HepG2 (cell line): ENCODE measurements at regions not wholly inside any gene's neighbourhood (a gene's known extent, or its start where the extent isn't known, plus 50 kb on each side); places are given as distances from the start of the nearest gene placed in this dataset.

ENCODE experiments used
- ATAC-seq: fragments of 200-7000 bp; cut with Tn5 transposase; 3 replicates; pipeline ENCODE4 v1.9.1; 2020; ENCODE audit warnings: mild to moderate bottlenecking, moderate library complexity
- BruUV-seq: library from RNA; stranded (reverse); fragments of 400-500 nt; replicated peaks from 2 replicates; lab custom pipeline; 2021; lab: Mats Ljungman, UMichigan
- CTCF ChIA-PET: fragments of 300-600 bp; formaldehyde crosslinking; extraction: SDS; loops from one replicate; lab custom pipeline; 2021; ENCODE audit warnings: low total read pairs, inconsistent platforms, low intra/inter-chr PET ratio; lab: Yijun Ruan, JAX
- POLR2A ChIA-PET: fragments of 350-600 bp; sonication (Branson Sonifier 250); formaldehyde crosslinking; loops from one replicate; lab custom pipeline; 2020; ENCODE audit warnings: antibody characterized with exemption, inconsistent platforms; lab: Yijun Ruan, JAX
- DNase-seq: peaks from one replicate; pipeline ENCODE4 v3.0.0-alpha.2; 2015; ENCODE audit warnings: low spot score
- FAIRE-seq: peaks from 3 replicates; lab custom pipeline; 2011; peaks lifted over from hg19 to GRCh38; lab: Jason Lieb, UNC
- H2AFZ ChIP-seq: one replicate; pipeline ENCODE4 v1.6.1; 2011; ENCODE audit warnings: low read length, inconsistent platforms
- H3K27ac ChIP-seq: fragments of 300-600 bp; 3 replicates; pipeline ENCODE4 v1.8.0; 2011; ENCODE audit warnings: mixed run types, mild to moderate bottlenecking, mixed read lengths, low read length, inconsistent platforms; ENCODE audit not compliant: insufficient read depth; ENCODE audit errors: extremely low read length
- H3K27me3 ChIP-seq, 2 experiments: fragments of 200-600 bp in 1 of 2; 2 replicates in 1 of 2; 3 replicates in 1 of 2; pipeline versions ENCODE4 v1.6.0 to v1.8.0; 2011; ENCODE audit warnings: low read length in 2 of 2, mild to moderate bottlenecking in 2 of 2, moderate library complexity in 2 of 2, inconsistent platforms in 1 of 2; ENCODE audit not compliant: insufficient read depth in 2 of 2, control insufficient read depth in 1 of 2
- H3K36me3 ChIP-seq, 2 experiments: fragments of 200-600 bp in 1 of 2; replicated peaks in 1 of 2; 2 replicates in 1 of 2; 3 replicates in 1 of 2; pipeline versions ENCODE4 v1.5.1 to v1.8.0; 2011; ENCODE audit warnings: low read length in 2 of 2, inconsistent platforms in 1 of 2; ENCODE audit not compliant: insufficient read depth in 2 of 2, control insufficient read depth in 1 of 2
- H3K4me1 ChIP-seq: 2 replicates; pipeline ENCODE4 v1.5.1; 2012; ENCODE audit warnings: low read length, inconsistent platforms; ENCODE audit not compliant: insufficient read depth
- H3K4me2 ChIP-seq: 2 replicates; pipeline ENCODE4 v1.6.0; 2011; ENCODE audit warnings: low read depth, low read length, inconsistent platforms
- H3K4me3 ChIP-seq, 3 experiments: fragments of 200-600 bp in 1 of 3; sonication (generic), shearing (Covaris generic) in 1 of 3; replicated peaks in 1 of 3; 2 replicates each; pipeline ENCODE4 v1.5.1; 2011 to 2016; ENCODE audit warnings: low read length in 3 of 3, inconsistent platforms in 2 of 3, low read depth in 2 of 3, mild to moderate bottlenecking in 2 of 3, control low read depth in 1 of 3, mixed read lengths in 1 of 3; ENCODE audit not compliant: insufficient read depth in 1 of 3
- H3K79me2 ChIP-seq: one replicate; pipeline ENCODE4 v1.6.1; 2011; ENCODE audit warnings: low read length, inconsistent platforms; ENCODE audit not compliant: insufficient read depth
- H3K9ac ChIP-seq: 2 replicates; pipeline ENCODE4 v1.6.0; 2011; ENCODE audit warnings: mild to moderate bottlenecking, low read depth, low read length, inconsistent platforms; ENCODE audit not compliant: insufficient read depth
- H3K9me3 ChIP-seq: 2 replicates; pipeline ENCODE4 v1.5.1; 2012; ENCODE audit warnings: mild to moderate bottlenecking, low read length
- H4K20me1 ChIP-seq: 2 replicates; pipeline ENCODE4 v1.6.0; 2011; ENCODE audit warnings: inconsistent platforms, mild to moderate bottlenecking, low read length, moderate library complexity; ENCODE audit not compliant: insufficient read depth
- BRD4 ChIP-seq: sonication (generic); formaldehyde crosslinking; IDR thresholded peaks from 2 replicates; pipeline ENCODE4 v1.4.0; 2020; ENCODE audit warnings: missing genetic modification reagents
- FOXC1 ChIP-seq: sonication (generic); formaldehyde crosslinking; IDR thresholded peaks from 2 replicates; pipeline ENCODE4 v1.8.0; 2022; ENCODE audit warnings: mild to moderate bottlenecking, missing genetic modification reagents, borderline replicate concordance
- HDAC1 ChIP-seq: sonication (generic); formaldehyde crosslinking; IDR thresholded peaks from 2 replicates; pipeline ENCODE4 v1.5.1; 2020; ENCODE audit warnings: mild to moderate bottlenecking, missing genetic modification reagents
- RBFOX2 ChIP-seq: fragments of 200-400 bp; formaldehyde crosslinking; IDR thresholded peaks from 2 replicates; pipeline ENCODE4 v1.6.1; 2017; ENCODE audit warnings: low read depth, mild to moderate bottlenecking, low read length
- STAT5B ChIP-seq: sonication (generic); formaldehyde crosslinking; IDR thresholded peaks from 2 replicates; pipeline ENCODE4 v1.4.0; 2020; ENCODE audit warnings: missing genetic modification reagents
- TEAD2 ChIP-seq: sonication (generic); formaldehyde crosslinking; IDR thresholded peaks from 2 replicates; pipeline ENCODE4 v1.9.0; 2021; ENCODE audit warnings: missing genetic modification reagents
- ZBTB38 ChIP-seq: sonication (generic); formaldehyde crosslinking; IDR thresholded peaks from 2 replicates; pipeline ENCODE4 v1.5.1; 2020; ENCODE audit warnings: mild to moderate bottlenecking, missing genetic modification reagents
- ZMYM4 ChIP-seq: sonication (generic); formaldehyde crosslinking; IDR thresholded peaks from 2 replicates; pipeline ENCODE4 v1.8.1; 2023; ENCODE audit warnings: mild to moderate bottlenecking, missing genetic modification reagents
- ZNF441 ChIP-seq: sonication (generic); formaldehyde crosslinking; IDR thresholded peaks from 2 replicates; pipeline ENCODE4 v1.7.0; 2021; ENCODE audit warnings: missing genetic modification reagents, borderline replicate concordance
- ZNF761 ChIP-seq: sonication (generic); formaldehyde crosslinking; conservative IDR thresholded peaks from 2 replicates; pipeline ENCODE4 v1.4.0; 2020; ENCODE audit warnings: mild to moderate bottlenecking, missing genetic modification reagents
- whole genome bisulfite sequencing: methylation state at CpG from one replicate; pipeline ENCODE4 v1.1.6; 2017; ENCODE audit warnings: low lambda C conversion rate; 5-methylcytosine and 5-hydroxymethylcytosine counted together
- in situ Hi-C: cut with HindIII; loops from 2 replicates; pipeline ENCODE4 v1.10.0; 2017; ENCODE audit warnings: low pct_unique_long_range_greater_than_20kb; ENCODE audit not compliant: extremely low pct_ligation_motif_present
- intact Hi-C: fragments of 100-400 bp; cut with micrococcal nuclease; formaldehyde crosslinking; loops from one replicate; pipeline ENCODE4 v1.10.0; 2022; ENCODE audit not compliant: unreplicated experiment
- TF ChIP-seq, protein P1 (sequence below): sonication (generic); formaldehyde crosslinking; IDR thresholded peaks from 2 replicates; pipeline ENCODE4 v1.4.0; 2020; ENCODE audit warnings: missing genetic modification reagents, borderline replicate concordance
- TF ChIP-seq, protein P2 (sequence below): sonication (generic); formaldehyde crosslinking; IDR thresholded peaks from 2 replicates; pipeline ENCODE4 v1.5.1; 2020; ENCODE audit warnings: mild to moderate bottlenecking, missing genetic modification reagents, moderate library complexity

DNA sequence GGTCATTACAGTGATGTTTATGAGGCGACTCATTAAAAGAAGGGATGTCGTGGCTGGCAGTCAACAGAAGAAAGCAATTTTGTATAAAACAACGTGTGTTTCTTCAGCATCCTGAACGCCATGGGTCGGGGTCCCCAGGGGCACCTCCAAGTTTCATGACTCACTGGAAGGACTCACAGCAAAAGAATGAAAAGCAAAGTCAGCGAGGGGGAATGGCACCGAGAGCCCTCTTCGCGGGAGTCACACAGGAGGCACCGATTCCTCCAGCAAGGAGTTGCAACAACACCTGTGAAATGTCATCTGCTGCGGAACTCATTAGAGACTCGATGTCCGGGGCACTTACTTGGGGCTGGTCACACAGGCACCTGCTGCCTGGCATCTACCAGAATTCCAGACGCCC is 130.7 kb upstream of the PEG3 start (continued):
- TF ChIP-seq, protein P1, sequence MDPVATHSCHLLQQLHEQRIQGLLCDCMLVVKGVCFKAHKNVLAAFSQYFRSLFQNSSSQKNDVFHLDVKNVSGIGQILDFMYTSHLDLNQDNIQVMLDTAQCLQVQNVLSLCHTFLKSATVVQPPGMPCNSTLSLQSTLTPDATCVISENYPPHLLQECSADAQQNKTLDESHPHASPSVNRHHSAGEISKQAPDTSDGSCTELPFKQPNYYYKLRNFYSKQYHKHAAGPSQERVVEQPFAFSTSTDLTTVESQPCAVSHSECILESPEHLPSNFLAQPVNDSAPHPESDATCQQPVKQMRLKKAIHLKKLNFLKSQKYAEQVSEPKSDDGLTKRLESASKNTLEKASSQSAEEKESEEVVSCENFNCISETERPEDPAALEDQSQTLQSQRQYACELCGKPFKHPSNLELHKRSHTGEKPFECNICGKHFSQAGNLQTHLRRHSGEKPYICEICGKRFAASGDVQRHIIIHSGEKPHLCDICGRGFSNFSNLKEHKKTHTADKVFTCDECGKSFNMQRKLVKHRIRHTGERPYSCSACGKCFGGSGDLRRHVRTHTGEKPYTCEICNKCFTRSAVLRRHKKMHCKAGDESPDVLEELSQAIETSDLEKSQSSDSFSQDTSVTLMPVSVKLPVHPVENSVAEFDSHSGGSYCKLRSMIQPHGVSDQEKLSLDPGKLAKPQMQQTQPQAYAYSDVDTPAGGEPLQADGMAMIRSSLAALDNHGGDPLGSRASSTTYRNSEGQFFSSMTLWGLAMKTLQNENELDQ (CRISPR knock-in tag): no peak
- TF ChIP-seq HDAC1 (CRISPR knock-in tag) (no peak), ZNF761 (no peak)
- TF ChIP-seq, all 625 proteins: peak for 3

DNA sequence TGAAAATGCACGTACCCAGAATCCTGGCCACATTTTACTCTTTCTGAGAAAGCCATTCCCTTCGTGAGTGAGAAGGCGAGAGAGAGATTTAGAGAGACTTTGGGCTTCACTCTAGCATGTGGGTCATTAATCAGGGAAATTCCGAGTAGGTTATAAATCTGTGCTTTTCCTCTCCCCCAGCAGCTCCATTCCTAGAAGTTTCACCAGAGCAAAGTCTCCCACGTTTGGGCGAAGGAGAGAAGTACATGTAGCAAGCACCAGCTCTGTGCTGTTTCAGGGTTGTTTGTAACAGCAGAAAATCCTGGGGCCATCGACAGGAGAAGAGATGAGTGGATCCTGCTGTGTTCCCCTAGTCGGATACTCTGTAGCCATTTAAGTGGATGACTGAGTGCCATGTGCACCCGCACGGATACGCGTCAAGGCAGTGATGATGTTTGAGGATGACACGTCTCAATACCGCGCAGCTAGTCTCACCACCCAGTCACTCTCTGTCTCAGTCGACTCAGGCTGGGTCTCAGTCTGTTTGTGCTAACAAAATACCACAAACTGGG is 131.8 kb upstream of the PEG3 start:
- intact Hi-C loops (loop anchor here (10.0 kb wide), 1 partner anchor 58 kb away; no protein-coding TSS in a partner anchor), in situ Hi-C loops (no loop called here)
- Histone ChIP-seq H2AFZ (no peak overlapping the region), H3K4me1 (peaks cover 97% of the 10 kb centered on the region), H3K36me3 (no peaks in the 10 kb centered on the region), H3K4me2 (no peak overlapping the region), H3K9me3 (no peaks in the 10 kb centered on the region), H3K27ac (peak overlapping the region; percentile 94), H3K79me2 (no peaks in the 10 kb centered on the region), H3K27me3 (no peaks in the 10 kb centered on the region), H3K9ac (peak overlapping the region; percentile 30; the same call in 1 of the 2 replicates), H3K4me3 (no peak overlapping the region), H4K20me1 (no peaks in the 10 kb centered on the region)
- ChIA-PET POLR2A (interaction anchor here (0.6 to 5.6 kb wide), 2 partner anchors 17 to 133 kb away, joined by 3 to 52 read pairs; partner anchors contain the start of genes PEG3 and ZIM2), CTCF (no interaction called here)
- 93% methylated on average over 16 of the region's 16 CpGs for WGBS
- BruUV-seq: no TSS peak
- no peak for FAIRE-seq
- no peak for DNase-seq
- ATAC-seq: no peak
- peak; percentile 92 for TF ChIP-seq ZBTB38 (CRISPR knock-in tag)
- 0 out of 2 replicates have a peak, but pooled peaks have one; percentile 57 for TF ChIP-seq FOXC1 (CRISPR knock-in tag)
- TF ChIP-seq, protein P2, sequence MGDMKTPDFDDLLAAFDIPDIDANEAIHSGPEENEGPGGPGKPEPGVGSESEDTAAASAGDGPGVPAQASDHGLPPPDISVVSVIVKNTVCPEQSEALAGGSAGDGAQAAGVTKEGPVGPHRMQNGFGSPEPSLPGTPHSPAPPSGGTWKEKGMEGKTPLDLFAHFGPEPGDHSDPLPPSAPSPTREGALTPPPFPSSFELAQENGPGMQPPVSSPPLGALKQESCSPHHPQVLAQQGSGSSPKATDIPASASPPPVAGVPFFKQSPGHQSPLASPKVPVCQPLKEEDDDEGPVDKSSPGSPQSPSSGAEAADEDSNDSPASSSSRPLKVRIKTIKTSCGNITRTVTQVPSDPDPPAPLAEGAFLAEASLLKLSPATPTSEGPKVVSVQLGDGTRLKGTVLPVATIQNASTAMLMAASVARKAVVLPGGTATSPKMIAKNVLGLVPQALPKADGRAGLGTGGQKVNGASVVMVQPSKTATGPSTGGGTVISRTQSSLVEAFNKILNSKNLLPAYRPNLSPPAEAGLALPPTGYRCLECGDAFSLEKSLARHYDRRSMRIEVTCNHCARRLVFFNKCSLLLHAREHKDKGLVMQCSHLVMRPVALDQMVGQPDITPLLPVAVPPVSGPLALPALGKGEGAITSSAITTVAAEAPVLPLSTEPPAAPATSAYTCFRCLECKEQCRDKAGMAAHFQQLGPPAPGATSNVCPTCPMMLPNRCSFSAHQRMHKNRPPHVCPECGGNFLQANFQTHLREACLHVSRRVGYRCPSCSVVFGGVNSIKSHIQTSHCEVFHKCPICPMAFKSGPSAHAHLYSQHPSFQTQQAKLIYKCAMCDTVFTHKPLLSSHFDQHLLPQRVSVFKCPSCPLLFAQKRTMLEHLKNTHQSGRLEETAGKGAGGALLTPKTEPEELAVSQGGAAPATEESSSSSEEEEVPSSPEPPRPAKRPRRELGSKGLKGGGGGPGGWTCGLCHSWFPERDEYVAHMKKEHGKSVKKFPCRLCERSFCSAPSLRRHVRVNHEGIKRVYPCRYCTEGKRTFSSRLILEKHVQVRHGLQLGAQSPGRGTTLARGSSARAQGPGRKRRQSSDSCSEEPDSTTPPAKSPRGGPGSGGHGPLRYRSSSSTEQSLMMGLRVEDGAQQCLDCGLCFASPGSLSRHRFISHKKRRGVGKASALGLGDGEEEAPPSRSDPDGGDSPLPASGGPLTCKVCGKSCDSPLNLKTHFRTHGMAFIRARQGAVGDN (CRISPR knock-in tag): peak; percentile 38; the same call in 1 of the 2 replicates
- no peak for TF ChIP-seq TEAD2 (CRISPR knock-in tag)
- peak; percentile 63; the same call in 1 of the 2 replicates for TF ChIP-seq ZNF441 (CRISPR knock-in tag)
- peak; percentile 59; the same call in 1 of the 2 replicates for TF ChIP-seq BRD4 (CRISPR knock-in tag)
- TF ChIP-seq RBFOX2: no peak
- TF ChIP-seq STAT5B (CRISPR knock-in tag): no peak
- 0 out of 2 replicates have a peak, but pooled peaks have one; percentile 23 for TF ChIP-seq ZMYM4 (CRISPR knock-in tag)
